Activated T-helper 2 cell treated with anti-CD3 and anti-CD28 coated beads, Interferon-gamma antibody, Interleukin-2, Interleukin-4, amounts not matched to agents 10 μg/mL and 5 μg/mL and 100 μg/mL, durations not matched to agents 14 hours and 24 hours and 36 hours (primary cell): ENCODE measurements at regions not wholly inside any gene's neighbourhood (a gene's known extent, or its start where the extent isn't known, plus 50 kb on each side); places are given as distances from the start of the nearest gene placed in this dataset.
"Not testable (repeated sequence)": the region's sequence is repeated elsewhere in the genome, so short reads cannot be mapped to it uniquely, and the experiment has no call there.

Experiments
- DNase-seq: peaks from one replicate; pipeline ENCODE4 v3.0.0; 2021; ENCODE audit warnings: low spot score
- H3K27ac Mint-ChIP-seq: one replicate; pipeline ENCODE4 v1.8.0; 2021; ENCODE audit warnings: mixed read lengths
- H3K27me3 Mint-ChIP-seq: one replicate; pipeline ENCODE4 v1.8.0; 2021; ENCODE audit warnings: low read depth, mixed read lengths
- H3K36me3 Mint-ChIP-seq: one replicate; pipeline ENCODE4 v1.8.0; 2021; ENCODE audit warnings: low read depth, mixed read lengths
- H3K4me1 Mint-ChIP-seq: one replicate; pipeline ENCODE4 v1.8.0; 2021; ENCODE audit warnings: low read depth, mixed read lengths
- H3K4me3 Mint-ChIP-seq: one replicate; pipeline ENCODE4 v1.8.0; 2021; ENCODE audit warnings: low read depth, mild to moderate bottlenecking, moderate library complexity, mixed read lengths
- H3K9me3 Mint-ChIP-seq: one replicate; pipeline ENCODE4 v1.8.0; 2021; ENCODE audit warnings: mixed read lengths
- intact Hi-C: fragments of 100-400 bp; cut with micrococcal nuclease; formaldehyde crosslinking; loops from one replicate; pipeline ENCODE4 v1.15.1; 2023

DNA sequence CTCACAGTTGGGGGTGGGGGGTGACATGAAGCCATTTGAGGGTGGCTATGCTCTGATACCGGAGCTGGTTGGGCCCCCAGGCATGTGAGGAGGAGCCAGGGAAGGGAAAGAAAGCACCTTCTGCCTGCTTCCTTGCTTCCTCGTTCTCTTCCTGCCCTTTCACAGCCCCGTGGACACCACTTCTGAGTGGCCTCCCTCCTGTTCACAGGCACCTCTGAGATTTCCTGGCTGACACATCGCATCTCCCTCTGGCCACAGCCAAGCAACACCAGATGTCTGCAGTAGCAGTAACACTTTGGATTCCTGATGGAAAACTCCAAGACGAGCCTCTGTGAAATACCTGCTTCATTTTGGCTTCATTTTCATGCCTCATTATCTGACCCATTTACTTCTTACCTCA, 64.7 kb upstream of the ST3GAL5 start:
- Mint-ChIP-seq H3K4me3 (no peak overlapping the region), H3K27ac (no peak overlapping the region), H3K36me3 (no peaks in the 10 kb centered on the region), H3K4me1 (peaks cover 12% of the 10 kb centered on the region), H3K9me3 (peaks cover 1% of the 10 kb centered on the region), H3K27me3 (peaks cover 7% of the 10 kb centered on the region)
- intact Hi-C loops = no loop called here
- no peak for DNase-seq

DNA sequence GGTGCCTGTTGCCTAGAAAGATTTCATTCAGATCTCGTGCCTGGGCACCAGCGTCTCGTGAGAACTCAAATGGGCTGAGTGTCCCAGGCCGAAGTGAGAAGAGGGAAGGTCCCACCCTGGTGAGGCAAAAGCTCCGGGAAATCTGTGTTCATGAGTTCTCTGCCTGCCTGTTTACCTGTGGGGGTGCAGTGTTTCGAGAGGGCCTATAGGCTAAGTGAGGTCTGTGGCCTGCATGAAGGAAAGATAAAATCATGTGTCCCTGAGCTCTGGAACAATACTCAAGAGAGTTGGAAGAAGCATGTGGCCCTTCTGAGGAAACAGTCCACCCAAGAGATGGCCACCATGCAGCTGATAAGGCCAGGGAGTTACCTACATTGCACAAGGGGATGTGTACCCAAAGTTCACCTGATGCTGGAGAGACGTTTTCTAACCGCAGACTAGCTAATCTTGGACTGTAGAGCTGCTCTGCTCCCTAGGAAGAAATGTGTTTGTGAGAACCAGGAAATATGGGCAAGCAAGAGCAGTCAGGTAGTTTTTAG, 63.5 kb upstream of the ST3GAL5 start:
- peaks cover 12% of the 10 kb centered on the region for H3K9me3 Mint-ChIP-seq
- no peak overlapping the region for H3K27ac Mint-ChIP-seq
- H3K4me3 Mint-ChIP-seq = no peak overlapping the region
- no peak for DNase-seq
- H3K36me3 Mint-ChIP-seq = peaks cover 2% of the 10 kb centered on the region
- intact Hi-C loops = no loop called here
- H3K27me3 Mint-ChIP-seq = peaks cover 10% of the 10 kb centered on the region
- H3K4me1 Mint-ChIP-seq = peaks cover 12% of the 10 kb centered on the region

DNA sequence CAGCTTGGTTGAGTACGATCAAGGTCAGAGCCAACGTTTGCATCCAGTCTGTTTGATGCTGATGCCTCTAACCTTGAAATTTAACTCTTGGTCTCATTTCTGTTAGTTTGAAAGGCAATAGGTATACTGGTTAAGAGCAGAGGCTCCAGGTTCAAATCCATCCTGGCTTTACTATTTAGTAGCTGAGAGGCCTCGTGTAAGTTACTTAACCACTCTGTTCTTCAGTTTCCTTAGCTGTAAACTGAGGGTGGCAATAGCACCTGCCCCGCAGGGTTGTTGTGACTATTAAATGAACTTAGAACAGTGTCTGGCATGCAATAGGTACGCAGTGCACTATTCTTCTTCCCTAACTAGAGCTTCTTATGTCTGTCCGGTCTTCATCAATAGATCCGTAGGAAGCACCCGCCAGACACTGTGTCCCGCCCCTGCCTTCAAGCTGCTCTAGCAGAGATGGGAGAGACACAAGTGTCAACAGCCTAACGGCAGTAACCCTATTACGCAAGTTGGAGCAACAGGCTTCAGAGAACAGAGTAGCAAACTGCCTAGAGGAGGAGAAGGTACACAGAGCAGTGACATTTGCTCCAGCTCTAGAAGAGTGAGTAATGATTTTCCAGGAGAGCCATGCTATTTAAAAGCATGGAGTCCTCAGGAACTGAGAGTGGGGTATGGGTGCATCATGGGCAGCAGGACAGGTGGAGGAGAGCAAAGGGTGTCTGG, 62.7 kb upstream of the ST3GAL5 start:
- H3K4me1 Mint-ChIP-seq = peaks cover 7% of the 10 kb centered on the region

DNA sequence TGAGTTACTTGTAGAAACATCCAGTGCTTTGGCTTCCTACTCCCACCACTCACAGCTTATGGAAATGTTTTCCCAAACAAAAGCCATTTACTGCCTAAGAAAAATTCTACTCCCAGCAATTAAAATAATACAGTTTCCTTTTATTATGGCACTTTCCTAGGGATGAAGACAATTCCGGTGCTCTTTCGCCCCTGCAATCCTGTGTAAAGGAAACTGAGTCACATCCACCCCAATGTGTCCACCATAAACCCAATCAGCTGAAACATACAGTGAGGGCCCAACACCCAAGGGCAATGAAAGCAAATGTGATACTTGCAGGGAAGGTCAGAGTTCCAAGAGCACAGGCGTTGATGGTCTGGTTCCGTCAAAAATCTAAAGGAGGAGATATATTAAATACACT, 62.0 kb upstream of the ST3GAL5 start:
- Mint-ChIP-seq H3K4me3 (no peak overlapping the region), H3K27me3 (peaks cover 9% of the 10 kb centered on the region), H3K9me3 (peaks cover 18% of the 10 kb centered on the region), H3K27ac (no peak overlapping the region), H3K36me3 (peaks cover 2% of the 10 kb centered on the region), H3K4me1 (peaks cover 6% of the 10 kb centered on the region)
- DNase-seq = no peak
- intact Hi-C loops = no loop called here

More for the DNA sequence above, 62.7 kb upstream of the ST3GAL5 start:
- peaks cover 10% of the 10 kb centered on the region for H3K27me3 Mint-ChIP-seq
- intact Hi-C loops = no loop called here
- DNase-seq = no peak
- H3K27ac Mint-ChIP-seq = no peak overlapping the region
- peaks cover 2% of the 10 kb centered on the region for H3K36me3 Mint-ChIP-seq
- peaks cover 18% of the 10 kb centered on the region for H3K9me3 Mint-ChIP-seq
- no peak overlapping the region for H3K4me3 Mint-ChIP-seq

DNA sequence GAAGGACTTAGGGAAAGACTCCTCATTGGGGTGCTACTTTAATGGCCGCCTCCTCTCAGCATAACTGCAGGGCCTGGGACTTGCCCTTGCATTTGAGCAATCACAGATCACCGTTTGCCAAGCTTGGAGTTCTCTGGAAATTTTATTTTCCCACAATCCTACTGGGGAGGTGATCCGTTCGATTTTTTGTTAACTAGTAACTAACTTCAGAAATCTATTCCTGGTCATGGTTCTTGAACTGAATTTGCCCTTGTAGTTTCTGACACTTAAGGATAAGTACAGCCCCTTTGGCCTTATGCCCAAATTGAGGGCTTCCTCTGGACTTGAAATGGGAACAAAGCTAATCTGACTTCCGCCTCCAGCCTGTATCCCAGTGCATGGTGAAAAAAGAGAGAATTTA, 60.5 kb upstream of the ST3GAL5 start:
- H3K4me3 Mint-ChIP-seq = no peak overlapping the region
- peaks cover 2% of the 10 kb centered on the region for H3K36me3 Mint-ChIP-seq
- H3K27ac Mint-ChIP-seq = no peak overlapping the region
- peaks cover 12% of the 10 kb centered on the region for H3K27me3 Mint-ChIP-seq
- peaks cover 30% of the 10 kb centered on the region for H3K9me3 Mint-ChIP-seq
- intact Hi-C loops = no loop called here
- peaks cover 6% of the 10 kb centered on the region for H3K4me1 Mint-ChIP-seq
- DNase-seq = no peak

DNA sequence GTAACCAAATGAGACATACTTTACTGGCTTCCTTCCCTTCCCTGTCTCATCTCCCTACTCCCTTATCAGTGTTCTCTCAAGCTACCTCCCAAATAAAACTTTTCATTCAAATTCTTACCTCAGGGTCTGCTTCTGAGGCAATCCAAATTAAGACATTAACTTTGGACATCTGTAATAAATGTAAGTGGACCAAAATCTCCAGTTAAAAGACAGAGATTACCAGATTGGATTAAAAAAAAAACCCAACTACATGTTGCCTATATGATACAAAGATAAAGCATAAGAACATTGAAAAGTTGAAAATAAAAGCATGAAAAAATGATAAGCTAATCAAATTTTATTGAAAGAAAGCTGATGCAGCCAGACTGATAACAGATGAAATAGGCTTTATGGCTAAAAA, 58.8 kb upstream of the ST3GAL5 start:
- DNase-seq = no peak
- H3K4me3 Mint-ChIP-seq = no peak overlapping the region
- peaks cover 12% of the 10 kb centered on the region for H3K27me3 Mint-ChIP-seq
- H3K4me1 Mint-ChIP-seq = peaks cover 4% of the 10 kb centered on the region
- H3K36me3 Mint-ChIP-seq = peaks cover 2% of the 10 kb centered on the region
- H3K9me3 Mint-ChIP-seq = peaks cover 43% of the 10 kb centered on the region
- intact Hi-C loops = no loop called here
- H3K27ac Mint-ChIP-seq = no peak overlapping the region

DNA sequence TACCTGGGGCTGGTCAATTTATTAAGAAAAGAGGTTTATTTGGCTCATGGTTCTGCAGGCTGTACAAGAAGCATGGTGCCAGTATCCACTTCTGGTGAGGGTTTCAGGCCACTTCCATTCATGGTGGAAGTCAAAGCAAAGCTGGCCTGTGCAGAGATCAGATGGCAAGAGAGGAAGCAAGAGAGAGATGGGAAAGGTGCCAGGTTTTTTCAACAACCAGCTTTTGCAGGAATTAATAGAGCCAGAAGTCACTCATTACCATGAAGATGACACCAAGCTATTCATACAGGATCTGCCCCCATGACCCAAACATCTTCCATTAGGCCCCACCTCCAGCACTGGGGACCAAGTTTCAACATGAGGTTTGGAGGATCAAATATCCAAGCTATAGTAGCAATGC, 56.8 kb upstream of the ST3GAL5 start:
- Mint-ChIP-seq H3K9me3 (peaks cover 59% of the 10 kb centered on the region), H3K4me1 (no peaks in the 10 kb centered on the region), H3K27me3 (peaks cover 6% of the 10 kb centered on the region), H3K36me3 (peaks cover 2% of the 10 kb centered on the region), H3K27ac (no peak overlapping the region), H3K4me3 (no peak overlapping the region)
- DNase-seq = no peak
- intact Hi-C loops = no loop called here

- H3K36me3 Mint-ChIP-seq = peaks cover 2% of the 10 kb centered on the region
- no peak overlapping the region for H3K4me3 Mint-ChIP-seq
- no peak overlapping the region for H3K27ac Mint-ChIP-seq
Measured at GRCh38 chr2:85945172-85945571, 56.4 kb upstream of the ST3GAL5 start.

GRCh38 chr2:85942346-85942957, 53.7 kb upstream of the ST3GAL5 start:
- Mint-ChIP-seq H3K36me3 (peaks cover under 1% of the 10 kb centered on the region), H3K27me3 (peaks cover 11% of the 10 kb centered on the region), H3K27ac (no peak overlapping the region), H3K9me3 (peaks cover 49% of the 10 kb centered on the region), H3K4me3 (no peak overlapping the region), H3K4me1 (no peaks in the 10 kb centered on the region)
- DNase-seq = no peak
- intact Hi-C loops = no loop called here

More at GRCh38 chr2:85945172-85945571, 56.4 kb upstream of the ST3GAL5 start:
- peaks cover 6% of the 10 kb centered on the region for H3K27me3 Mint-ChIP-seq
- DNase-seq = no peak
- H3K4me1 Mint-ChIP-seq = no peaks in the 10 kb centered on the region
- peaks cover 59% of the 10 kb centered on the region for H3K9me3 Mint-ChIP-seq
- intact Hi-C loops = no loop called here

DNA sequence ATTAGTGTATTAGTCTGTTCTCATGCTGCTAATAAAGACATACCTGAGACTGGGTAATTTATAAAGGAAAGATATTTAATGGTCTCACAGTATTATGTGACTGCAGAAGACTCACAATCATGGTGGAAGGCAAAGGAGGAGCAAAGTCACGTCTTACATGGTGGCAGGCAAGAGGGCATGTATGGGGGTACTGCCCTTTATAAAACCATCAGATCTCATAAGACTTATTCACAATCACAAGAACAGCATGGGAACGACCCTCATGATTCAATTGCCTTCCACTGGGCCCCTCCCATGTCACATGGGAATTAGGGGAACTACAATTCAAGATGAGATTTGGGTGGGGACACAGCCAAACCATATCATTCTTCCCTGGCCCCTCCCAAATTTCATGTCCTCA, 52.7 kb upstream of the ST3GAL5 start:
- H3K27ac Mint-ChIP-seq, DNase-seq, H3K36me3 Mint-ChIP-seq, H3K4me1 Mint-ChIP-seq, H3K4me3 Mint-ChIP-seq, intact Hi-C loops, H3K27me3 Mint-ChIP-seq: not testable (repeated sequence)
- H3K9me3 Mint-ChIP-seq = peaks cover 41% of the 10 kb centered on the region

DNA sequence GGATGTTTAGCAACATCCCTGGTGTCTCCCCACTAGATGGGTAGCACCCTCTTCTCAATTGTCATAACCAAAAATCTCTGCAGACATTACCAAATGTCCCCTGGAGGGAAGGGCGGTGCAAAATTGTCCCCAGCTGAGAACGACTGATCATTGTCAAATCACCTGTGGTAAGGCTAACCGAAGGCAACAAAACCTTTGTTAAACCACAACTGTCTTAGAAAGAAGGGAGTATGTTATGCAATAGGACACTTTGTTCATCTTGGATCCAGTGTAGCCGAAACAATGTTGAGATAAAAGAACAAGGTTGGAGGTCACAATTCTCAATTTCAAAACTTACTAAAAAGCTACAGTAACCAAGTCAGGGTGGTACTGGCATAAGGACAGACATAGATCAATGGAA, 50.3 kb upstream of the ST3GAL5 start:
- Mint-ChIP-seq H3K9me3 (peaks cover 28% of the 10 kb centered on the region), H3K4me3 (no peak overlapping the region), H3K27ac (no peak overlapping the region), H3K36me3 (no peaks in the 10 kb centered on the region), H3K4me1 (peaks cover 7% of the 10 kb centered on the region), H3K27me3 (peaks cover 7% of the 10 kb centered on the region)
- no peak for DNase-seq
- intact Hi-C loops = no loop called here
